ENCODE measurements at regions not wholly inside any gene's neighbourhood (a gene's known extent, or its start where the extent isn't known, plus 50 kb on each side); places are given as distances from the start of the nearest gene placed in this dataset.

DNA sequence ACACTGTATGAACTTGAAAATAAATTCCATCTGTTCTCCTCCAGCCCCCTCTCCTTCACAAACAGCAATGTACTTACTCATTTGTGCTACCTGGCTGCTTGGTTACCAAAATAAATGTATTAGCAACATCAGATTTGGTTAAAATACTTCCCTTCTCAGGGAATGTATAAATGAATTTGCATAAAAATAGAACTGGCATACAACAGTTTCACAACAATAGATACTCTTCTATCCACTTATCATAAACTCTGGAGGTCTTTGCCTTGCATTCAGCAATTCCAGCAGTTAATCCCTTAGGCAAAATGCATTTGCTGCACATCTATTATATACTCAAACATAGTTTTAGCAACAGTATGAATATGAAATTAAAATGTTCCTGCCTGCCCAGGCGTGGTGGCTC lies 658.2 kb downstream of the CENPC start:
- TF ChIP-seq, protein P1, sequence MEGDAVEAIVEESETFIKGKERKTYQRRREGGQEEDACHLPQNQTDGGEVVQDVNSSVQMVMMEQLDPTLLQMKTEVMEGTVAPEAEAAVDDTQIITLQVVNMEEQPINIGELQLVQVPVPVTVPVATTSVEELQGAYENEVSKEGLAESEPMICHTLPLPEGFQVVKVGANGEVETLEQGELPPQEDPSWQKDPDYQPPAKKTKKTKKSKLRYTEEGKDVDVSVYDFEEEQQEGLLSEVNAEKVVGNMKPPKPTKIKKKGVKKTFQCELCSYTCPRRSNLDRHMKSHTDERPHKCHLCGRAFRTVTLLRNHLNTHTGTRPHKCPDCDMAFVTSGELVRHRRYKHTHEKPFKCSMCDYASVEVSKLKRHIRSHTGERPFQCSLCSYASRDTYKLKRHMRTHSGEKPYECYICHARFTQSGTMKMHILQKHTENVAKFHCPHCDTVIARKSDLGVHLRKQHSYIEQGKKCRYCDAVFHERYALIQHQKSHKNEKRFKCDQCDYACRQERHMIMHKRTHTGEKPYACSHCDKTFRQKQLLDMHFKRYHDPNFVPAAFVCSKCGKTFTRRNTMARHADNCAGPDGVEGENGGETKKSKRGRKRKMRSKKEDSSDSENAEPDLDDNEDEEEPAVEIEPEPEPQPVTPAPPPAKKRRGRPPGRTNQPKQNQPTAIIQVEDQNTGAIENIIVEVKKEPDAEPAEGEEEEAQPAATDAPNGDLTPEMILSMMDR (IDR thresholded peaks at IDR 0.05) = no peak
- TF ChIP-seq POLR2A (IDR thresholded peaks at IDR 0.05) = no peak
